HG02943 (cell line): ENCODE measurements at regions not wholly inside any gene's neighbourhood (a gene's known extent, or its start where the extent isn't known, plus 50 kb on each side); places are given as distances from the start of the nearest gene placed in this dataset.

Experiments
- ATAC-seq: cut with Tn5 transposase; IDR thresholded peaks from one replicate; pipeline ENCODE4 v1.9.1; 2021; ENCODE audit warnings: mild to moderate bottlenecking, low read depth, moderate library complexity; ENCODE audit not compliant: unreplicated experiment

DNA sequence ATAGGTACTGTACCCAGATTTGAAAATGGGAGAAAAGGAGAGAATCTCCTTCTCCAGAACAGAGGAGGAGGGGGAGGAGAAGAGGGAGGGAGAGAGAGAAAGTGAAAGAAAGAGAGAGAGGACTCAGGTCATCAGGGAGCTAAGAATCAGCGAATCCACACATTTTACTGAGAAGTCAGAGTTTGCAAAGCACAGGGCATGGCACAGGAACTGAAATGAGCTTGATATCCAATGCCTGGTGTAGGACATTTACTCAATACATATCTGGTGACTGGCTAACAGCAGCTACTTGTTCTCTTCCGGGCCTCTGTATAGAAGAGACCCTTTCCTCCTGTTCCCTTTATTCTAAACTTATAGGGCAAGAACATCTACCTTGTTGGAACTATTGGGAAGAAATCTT, 375.1 kb downstream of the KLF5 start:
- ATAC-seq: no peak

DNA sequence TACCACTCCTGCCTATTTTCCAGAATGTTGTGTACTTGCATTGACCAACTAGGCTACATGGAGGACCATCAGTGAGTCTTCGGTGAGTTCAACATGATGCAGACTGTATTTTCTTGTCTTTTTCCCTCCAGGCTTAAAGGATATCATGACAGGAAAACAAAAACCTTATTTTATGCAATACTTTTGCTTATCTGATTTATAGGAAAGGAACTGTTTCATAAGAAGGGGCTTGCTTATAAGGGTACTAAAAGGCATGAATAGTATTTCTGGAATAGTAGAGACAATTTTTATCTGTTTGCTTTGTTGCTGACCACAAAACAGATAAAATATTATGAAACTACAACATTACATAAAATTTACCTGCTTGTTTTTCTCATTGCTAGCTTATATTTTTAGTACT, 374.7 kb downstream of the KLF5 start:
- ATAC-seq: no peak

DNA sequence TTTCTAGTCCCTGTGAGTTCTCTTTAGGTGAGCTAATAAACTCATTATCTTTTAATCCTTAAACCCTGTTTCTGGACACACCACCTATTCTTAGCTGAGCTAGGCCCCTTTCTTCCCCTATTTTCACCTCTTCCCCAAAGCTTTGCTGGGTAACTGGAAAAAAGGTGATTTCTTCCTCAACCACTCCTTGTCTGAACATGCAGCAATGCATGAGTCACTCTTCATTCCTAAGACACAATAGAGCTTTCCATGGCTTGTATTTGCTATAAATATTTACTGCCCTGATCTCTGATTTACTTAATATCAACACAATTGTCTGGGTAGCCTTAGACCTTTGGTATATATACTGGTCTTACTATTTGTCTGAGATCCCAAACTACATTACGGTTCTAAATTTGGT, 370.9 kb downstream of the KLF5 start:
- ATAC-seq: no peak

GRCh38 chr13:73428706-73429105, 369.9 kb downstream of the KLF5 start:
- ATAC-seq: no peak

- ATAC-seq: no peak
These were observed 369.3 kb downstream of the KLF5 start for GRCh38 chr13:73428137-73428536.

GRCh38 chr13:73422973-73423372, 364.2 kb downstream of the KLF5 start:
- no peak for ATAC-seq

DNA sequence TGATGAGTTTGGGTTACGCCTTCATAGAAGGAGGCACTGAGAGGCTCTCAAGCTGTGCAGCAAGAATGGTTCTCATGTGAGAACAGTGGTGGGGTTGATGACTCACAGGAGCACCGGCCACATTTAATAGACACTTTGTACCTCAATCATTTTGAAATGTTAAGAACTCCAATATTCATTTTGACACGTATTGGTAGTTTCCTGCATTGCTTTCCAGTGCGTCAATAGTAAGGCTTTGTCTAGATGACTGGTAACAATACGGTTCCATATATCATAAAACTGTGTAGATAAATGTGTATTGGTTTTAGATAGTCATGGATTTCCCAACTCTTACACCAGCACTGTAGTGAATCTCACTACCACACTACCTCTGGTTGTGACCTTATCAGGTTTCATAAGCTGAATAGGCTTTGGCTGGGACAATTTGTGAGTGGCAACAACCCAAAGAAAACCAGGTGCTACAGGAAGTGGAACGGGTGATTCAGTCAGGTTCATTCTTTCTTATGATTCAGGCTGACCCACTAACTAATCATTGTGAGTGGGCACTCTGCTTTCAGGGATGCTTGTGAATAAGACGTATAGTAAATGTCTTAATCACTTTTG, 362.6 kb downstream of the KLF5 start:
- no peak for ATAC-seq

DNA sequence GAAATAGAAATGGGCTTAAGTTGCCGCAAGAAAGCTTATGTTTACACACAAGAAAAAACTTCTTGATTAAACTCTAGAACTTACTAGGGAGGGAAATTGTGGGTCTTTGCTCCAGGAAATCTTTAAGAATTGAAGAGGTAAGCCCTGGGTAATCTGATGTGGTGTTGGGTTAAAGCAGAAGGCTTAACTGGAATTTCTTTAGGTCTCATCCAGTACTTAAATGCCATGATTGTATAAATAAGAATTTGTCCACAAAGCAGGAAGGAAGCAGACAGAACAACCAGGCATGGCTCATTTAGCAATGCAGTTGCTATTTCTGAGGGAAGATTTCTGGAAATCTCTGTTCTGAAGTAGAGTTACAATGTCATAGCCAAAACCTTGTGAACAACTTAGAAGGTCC, 360.4 kb downstream of the KLF5 start:
- ATAC-seq: no peak

GRCh38 chr13:73417012-73417615, 358.3 kb downstream of the KLF5 start:
- no peak for ATAC-seq

GRCh38 chr13:73416093-73416492, 357.3 kb downstream of the KLF5 start:
- no peak for ATAC-seq

DNA sequence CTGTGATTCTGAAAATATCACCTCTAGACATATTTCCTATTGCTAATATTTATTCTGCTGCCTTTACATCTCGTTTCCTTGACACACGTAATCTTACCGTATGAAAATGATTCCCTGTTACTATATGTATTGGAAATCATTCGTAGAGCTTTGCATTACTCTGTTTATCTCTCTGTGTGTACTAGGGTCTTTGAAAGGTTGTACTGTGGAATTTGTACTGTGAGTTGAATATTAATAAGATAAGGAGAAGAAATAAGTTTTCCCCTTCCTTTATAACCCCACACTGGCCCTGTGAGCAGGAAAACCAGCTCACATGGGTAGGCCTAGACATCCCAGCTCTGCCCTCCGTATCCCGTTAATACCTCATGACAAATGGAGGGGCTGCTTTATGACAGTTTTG, 354.9 kb downstream of the KLF5 start:
- ATAC-seq: no peak

DNA sequence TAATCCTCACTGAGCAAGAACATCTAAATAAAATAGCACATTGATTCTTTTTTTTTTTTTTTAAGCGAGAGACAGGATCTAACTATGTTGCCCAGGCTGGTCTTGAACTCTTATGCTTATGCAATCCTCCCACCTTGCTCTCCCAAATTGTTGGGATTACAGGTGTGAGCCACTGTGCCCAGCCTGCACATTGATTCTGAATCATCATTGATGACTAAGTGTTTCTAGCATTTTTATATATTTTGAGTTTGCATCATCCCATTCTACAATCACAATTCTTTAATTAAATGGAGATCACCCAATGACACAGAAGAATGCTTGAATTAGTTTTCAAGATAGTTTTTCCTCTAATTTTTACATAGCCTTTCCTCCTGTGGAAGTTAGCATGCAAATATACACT, 354.1 kb downstream of the KLF5 start:
- ATAC-seq: no peak

GRCh38 chr13:73411067-73411809, 352.4 kb downstream of the KLF5 start:
- ATAC-seq: no peak

- ATAC-seq: no peak
These were observed 347.6 kb downstream of the KLF5 start for GRCh38 chr13:73406454-73406853.

GRCh38 chr13:73404581-73404980, 345.8 kb downstream of the KLF5 start:
- no peak for ATAC-seq

DNA sequence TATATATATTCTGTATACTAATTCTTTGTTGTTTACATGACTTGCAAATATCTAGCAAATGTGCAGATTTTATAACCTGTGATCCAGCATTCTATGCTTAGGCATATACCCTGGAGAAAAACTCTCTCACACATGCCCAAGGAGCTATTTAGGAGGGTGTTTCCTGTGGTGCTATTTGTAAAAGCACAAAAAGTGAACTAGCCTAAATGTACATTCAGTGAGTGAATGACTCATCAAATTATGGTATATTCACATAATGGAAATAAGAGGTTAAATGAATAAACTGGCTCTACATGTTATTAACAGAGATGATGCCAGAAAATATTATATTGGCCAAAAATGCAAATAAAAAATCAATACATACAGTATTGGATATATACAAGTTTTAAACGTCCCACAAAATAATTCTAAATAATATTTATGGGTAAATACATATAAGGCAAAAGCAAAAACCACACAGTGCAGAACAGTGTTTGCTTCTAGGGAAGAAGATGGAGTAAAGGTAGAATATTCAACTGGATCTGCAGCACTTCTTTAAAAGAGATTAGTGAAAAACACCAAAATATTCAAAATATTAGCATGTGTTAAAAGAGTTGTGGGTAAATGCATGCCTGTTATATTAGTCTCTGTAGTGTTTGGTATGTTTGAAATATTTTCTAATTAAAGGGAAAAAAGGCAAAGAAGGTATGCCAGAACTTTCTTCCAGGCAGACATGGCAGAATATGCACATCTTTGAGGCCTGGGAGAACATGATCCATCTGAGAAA, 344.7 kb downstream of the KLF5 start:
- no peak for ATAC-seq

DNA sequence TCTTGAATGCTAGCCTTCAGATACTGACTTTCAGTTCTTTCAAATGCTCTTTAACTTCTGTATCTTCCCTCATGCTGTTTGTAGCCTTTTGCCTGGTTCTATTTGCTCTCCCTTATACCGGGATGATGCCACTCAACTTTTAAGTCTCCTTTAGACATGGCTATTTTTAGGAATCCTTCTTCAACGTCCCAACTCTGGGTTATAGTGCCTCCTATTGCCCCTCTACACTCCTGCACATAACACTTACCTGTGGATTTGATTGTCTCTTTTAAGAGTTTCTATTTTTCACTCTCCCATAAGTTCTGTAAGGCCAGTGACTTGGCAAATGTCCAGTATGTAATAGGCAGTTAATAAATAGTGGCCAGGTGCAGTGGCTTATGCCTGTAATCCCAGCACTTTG, 343.0 kb downstream of the KLF5 start:
- ATAC-seq: no peak

DNA sequence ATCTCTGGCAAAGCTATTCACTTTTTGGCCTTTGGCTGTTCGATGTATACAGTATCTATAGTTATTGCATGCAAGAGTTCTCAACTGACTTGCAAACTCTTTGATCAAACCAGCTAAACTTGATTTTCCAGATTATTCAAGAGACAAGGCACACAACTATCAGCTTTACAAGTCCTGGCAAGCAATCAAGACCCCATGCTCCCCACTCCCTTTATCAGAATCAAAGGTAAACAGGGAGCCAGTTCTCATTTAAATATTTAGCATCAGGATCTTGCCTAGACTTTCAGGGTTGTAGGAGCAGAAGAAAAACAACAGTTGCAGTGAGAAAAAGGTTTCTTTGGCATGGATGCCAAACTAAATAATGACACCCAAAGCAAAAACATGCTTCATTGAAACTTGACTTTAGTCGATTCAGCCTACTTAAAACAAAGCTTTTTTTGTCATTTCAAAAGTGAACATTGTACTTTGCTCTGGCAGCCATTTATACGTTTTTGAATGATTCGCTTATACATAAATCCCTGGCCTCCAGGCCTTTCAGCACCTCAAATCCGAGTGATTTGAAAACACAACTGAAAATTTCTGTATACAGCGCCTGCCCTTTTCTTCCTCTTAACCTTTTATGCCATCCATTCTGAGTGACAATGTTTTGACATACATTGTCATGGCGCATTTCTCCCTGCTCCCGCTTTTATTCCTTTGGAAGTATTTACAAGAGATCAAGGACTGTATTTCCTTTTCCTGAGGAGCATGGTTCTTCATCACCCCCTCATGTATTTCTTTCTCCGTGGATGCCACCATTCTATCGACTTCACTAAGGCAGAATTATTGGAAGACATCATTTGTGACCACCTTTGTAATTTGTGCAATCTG, 340.8 kb downstream of the KLF5 start:
- no peak for ATAC-seq

DNA sequence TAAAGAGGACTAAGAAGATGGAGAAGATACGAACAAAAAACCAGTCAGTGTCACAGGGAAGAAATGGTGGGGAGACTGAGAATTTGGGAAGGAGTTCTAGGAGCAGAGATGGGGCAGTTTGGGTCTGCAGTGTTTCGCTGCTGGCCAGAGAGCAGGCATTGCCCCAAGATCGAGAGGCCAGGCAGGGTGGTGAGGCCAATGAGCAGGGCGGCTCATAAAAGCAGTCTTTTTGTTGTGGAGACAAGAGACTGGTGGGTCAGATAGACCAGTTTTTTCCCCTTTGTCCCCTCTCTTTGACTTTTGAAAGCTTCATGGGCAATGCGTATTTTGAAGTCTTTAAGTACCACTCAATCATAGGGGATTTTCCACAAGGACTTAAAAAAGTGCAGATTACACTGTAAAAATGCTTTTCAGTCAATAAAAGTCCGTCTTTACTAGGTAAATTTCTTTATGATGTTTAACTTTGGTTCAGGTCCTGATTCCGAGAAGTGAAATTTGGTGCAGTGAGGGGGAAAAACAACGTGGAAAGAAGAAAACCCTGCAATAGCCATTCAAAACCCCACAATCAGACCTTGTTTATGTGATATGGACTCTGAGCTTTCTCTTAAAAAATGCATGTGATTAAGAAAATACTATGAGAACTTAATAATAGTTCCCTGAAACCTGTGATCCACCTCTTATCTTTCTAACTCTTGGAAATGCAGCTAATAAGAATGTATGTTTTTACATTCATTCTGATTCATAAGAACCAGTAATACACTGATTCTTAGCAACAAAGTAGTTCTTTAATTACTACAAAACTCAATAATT, 338.9 kb downstream of the KLF5 start:
- no peak for ATAC-seq

- no peak for ATAC-seq
These were observed 335.3 kb downstream of the KLF5 start for GRCh38 chr13:73394066-73394465.
